ENCODE measurements at regions not wholly inside any gene's neighbourhood (a gene's known extent, or its start where the extent isn't known, plus 50 kb on each side); places are given as distances from the start of the nearest gene placed in this dataset.

DNA sequence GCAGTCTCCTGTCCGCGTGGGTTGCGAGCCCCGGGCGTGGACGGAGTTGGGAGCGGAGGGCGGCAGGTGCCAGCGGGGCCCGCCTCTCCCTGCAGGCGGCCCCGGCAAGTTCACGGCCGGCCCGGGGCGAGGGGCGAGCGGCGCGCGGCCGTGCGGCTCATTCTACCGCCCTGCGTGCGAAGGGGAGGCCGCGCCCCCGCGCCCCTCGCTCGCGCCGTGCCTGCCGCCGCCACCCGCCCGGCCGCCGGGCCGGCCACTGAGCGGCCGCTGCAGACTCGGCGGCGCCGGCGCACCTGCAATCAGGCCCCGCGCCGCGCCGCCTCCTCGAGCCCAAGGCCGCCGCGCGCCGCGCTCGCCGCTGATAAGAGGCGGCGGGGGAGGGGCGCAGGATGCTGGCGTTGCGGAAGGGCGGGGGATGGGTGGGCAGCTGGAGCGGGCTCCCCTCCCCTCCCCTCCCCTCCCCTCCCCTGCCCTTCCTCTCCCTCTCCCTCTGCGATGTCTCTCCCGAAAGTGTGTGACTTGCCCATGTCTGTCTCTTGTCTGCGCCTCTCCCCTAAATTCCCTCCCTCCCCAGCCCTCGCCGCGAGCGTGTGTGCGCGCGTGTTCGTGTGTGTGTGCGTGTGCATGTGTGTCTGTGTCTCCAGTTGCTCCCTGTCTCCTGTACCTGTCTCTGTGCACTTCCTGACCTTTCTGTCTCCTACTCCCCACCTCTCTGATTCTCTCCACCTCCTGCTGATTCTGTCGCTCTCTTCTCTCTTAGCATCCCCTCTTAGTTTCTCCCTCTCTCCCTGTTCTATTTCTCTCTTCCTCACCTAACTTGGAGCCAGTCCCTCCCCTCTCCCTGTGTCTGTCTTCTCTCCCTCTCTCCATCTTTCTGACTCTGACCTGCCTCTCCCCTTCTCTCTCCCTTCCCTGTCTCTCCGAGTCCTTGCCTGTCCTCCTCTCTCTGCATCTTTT is 768.1 kb upstream of the TBX3 start:
- peaks cover 4% of the 10 kb centered on the region for H3K27me3 ChIP-seq (ENCODE audit: control insufficient read depth, insufficient read depth, low read length)
- no peaks in the 10 kb centered on the region for H3K36me3 ChIP-seq (ENCODE audit: control insufficient read depth, insufficient read depth, low read length)
- DNase-seq (ENCODE audit: low read depth), result no peak
- TF ChIP-seq, protein P1, sequence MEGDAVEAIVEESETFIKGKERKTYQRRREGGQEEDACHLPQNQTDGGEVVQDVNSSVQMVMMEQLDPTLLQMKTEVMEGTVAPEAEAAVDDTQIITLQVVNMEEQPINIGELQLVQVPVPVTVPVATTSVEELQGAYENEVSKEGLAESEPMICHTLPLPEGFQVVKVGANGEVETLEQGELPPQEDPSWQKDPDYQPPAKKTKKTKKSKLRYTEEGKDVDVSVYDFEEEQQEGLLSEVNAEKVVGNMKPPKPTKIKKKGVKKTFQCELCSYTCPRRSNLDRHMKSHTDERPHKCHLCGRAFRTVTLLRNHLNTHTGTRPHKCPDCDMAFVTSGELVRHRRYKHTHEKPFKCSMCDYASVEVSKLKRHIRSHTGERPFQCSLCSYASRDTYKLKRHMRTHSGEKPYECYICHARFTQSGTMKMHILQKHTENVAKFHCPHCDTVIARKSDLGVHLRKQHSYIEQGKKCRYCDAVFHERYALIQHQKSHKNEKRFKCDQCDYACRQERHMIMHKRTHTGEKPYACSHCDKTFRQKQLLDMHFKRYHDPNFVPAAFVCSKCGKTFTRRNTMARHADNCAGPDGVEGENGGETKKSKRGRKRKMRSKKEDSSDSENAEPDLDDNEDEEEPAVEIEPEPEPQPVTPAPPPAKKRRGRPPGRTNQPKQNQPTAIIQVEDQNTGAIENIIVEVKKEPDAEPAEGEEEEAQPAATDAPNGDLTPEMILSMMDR (IDR thresholded peaks at IDR 0.05; ENCODE audit: insufficient read depth, low read length, poor library complexity, severe bottlenecking), result no peak
- H3K4me3 ChIP-seq (ENCODE audit: low read depth, low read length), result peak overlapping the region; percentile 31

DNA sequence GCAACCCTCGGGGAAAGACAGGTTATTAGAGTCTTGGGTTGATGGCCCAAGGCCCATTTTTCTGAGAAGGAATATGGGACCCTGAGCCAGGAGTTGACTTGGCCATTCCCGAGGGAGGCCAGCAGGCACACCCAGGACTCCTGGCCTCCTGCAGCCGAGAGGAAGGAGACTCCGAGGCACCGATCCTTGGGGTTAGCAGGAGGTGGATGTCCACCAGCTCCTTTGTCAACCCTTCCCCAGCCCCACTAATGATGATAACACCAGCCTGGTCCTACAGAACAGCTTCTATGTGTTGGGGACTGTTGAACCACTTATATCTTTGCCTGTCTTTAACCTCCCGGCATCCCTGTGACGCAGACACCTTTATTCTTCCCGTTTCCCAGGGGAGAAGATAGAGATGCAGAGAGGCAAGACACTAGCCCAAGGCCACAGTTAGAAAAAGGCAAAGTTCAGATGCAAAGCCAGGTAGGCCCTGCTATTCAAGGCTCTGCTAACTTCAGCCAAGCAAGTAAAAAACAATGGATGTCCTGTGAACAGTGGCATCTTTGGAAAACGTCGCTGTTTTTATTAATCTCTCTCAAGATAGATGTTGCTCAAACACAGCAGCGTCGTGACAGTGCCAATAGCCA is 767.3 kb upstream of the TBX3 start:
- H3K4me3 ChIP-seq (ENCODE audit: low read depth, low read length), result peak overlapping the region; percentile 30
- H3K36me3 ChIP-seq (ENCODE audit: control insufficient read depth, insufficient read depth, low read length), result no peaks in the 10 kb centered on the region
- no peak for DNase-seq (ENCODE audit: low read depth)
- TF ChIP-seq, protein P1 (IDR thresholded peaks at IDR 0.05; ENCODE audit: insufficient read depth, low read length, poor library complexity, severe bottlenecking), result no peak
- peaks cover 4% of the 10 kb centered on the region for H3K27me3 ChIP-seq (ENCODE audit: control insufficient read depth, insufficient read depth, low read length)

DNA sequence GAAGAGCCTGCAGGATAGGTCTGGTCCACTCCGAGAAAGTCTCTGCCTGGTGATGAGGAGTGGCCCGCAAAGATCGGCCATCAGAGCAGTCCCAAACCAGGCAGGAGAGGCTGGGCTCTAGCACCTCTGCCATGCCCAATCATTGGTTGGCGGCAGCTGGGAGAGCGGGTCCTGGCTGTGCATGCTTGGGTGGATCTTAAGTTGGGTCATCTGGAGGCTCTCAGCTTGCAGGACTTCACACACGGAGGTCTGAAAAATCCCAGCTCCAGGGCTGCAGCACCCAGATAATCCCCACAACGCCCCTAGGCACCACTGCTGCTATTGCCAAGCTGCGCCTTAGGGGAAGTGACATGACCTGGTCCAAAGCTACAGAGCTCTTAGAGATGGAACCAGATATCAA is 766.7 kb upstream of the TBX3 start:
- H3K4me3 ChIP-seq (ENCODE audit: low read depth, low read length), result no peak overlapping the region
- TF ChIP-seq, protein P1 (IDR thresholded peaks at IDR 0.05; ENCODE audit: insufficient read depth, low read length, poor library complexity, severe bottlenecking), result no peak
- peaks cover 4% of the 10 kb centered on the region for H3K27me3 ChIP-seq (ENCODE audit: control insufficient read depth, insufficient read depth, low read length)
- no peak for DNase-seq (ENCODE audit: low read depth)
- no peaks in the 10 kb centered on the region for H3K36me3 ChIP-seq (ENCODE audit: control insufficient read depth, insufficient read depth, low read length)

DNA sequence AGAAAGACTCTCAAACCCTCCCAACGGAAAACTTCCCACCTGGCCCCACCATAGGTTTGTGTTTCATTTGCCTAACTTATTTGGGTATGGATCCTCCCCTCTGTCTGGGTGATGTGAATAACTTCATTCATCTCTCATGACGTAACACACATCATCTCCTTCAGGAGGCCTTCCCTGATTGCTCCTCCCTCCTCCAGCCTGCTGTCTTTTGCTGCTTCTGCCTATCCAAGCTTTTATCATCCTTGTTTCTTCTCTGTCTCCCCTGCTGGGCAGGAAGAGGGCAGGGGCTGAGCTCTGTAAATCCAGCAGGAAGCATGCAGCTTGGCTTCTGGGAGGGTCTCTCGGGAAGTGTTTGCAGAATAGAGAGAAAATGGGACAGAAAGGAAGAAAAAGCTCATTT is 766.0 kb upstream of the TBX3 start:
- H3K27me3 ChIP-seq (ENCODE audit: control insufficient read depth, insufficient read depth, low read length), result peaks cover 4% of the 10 kb centered on the region
- H3K36me3 ChIP-seq (ENCODE audit: control insufficient read depth, insufficient read depth, low read length), result no peaks in the 10 kb centered on the region
- H3K4me3 ChIP-seq (ENCODE audit: low read depth, low read length), result no peak overlapping the region
- no peak for DNase-seq (ENCODE audit: low read depth)
- TF ChIP-seq, protein P1 (IDR thresholded peaks at IDR 0.05; ENCODE audit: insufficient read depth, low read length, poor library complexity, severe bottlenecking), result no peak

DNA sequence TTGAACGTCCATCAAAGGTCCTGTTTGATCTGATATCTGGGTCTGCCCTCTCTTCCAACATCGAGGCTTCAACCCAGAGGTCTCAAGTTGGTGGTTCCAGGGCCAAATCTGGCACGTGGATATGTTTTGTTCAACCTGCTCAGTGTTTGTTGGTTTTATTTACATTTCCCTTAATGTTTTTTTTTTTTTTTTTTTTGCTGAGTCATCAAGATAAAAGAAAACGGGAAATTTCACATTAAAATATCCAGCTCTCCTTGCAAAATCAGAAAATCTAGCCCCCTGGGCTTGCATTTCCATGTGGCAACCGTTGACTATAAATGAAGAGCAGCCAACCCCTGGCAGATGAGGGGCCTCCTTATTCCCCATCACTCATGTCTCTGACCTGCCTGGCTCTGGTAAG is 765.6 kb upstream of the TBX3 start:
- TF ChIP-seq, protein P1 (IDR thresholded peaks at IDR 0.05; ENCODE audit: insufficient read depth, low read length, poor library complexity, severe bottlenecking), result no peak
- Histone ChIP-seq H3K4me3 (ENCODE audit: low read depth, low read length) (no peak overlapping the region), H3K36me3 (ENCODE audit: control insufficient read depth, insufficient read depth, low read length) (no peaks in the 10 kb centered on the region), H3K27me3 (ENCODE audit: control insufficient read depth, insufficient read depth, low read length) (peaks cover 4% of the 10 kb centered on the region)
- no peak for DNase-seq (ENCODE audit: low read depth)

Data from kidney epithelial cell (primary cell).